ENCODE measurements at regions not wholly inside any gene's neighbourhood (a gene's known extent, or its start where the extent isn't known, plus 50 kb on each side); places are given as distances from the start of the nearest gene placed in this dataset.
A peak's percentile ranks its signal among the peaks of the same experiment; 100 is the strongest.

DNA sequence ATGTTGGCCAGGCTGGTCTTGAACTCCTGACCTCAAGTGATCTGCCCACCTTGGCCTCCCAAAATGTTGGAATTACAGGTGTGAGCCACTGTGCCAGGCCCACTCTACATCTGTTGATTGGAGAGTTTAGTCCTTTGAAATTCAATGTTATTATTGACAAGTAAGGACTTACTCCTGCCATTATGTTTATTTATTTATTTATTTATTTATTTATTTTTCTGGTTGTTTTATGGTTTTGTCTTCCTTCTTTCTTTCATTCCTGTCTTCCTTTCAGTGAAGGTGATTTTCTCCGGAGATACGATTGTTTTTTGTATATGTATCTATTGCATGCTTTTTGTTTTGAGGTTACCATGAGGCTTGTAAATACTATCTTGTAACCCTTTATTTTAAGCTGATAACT lies 602.6 kb downstream of the EPM2A start:
- TF ChIP-seq YY1 (IDR thresholded peaks at IDR 0.05; ENCODE audit: low read depth) (no peak), FOXM1 (IDR thresholded peaks at IDR 0.05; ENCODE audit: borderline replicate concordance, low read depth) (no peak), CREB1 (IDR thresholded peaks at IDR 0.05; ENCODE audit: low read depth) (no peak), NFIC (IDR thresholded peaks at IDR 0.05) (no peak), EGR1 (IDR thresholded peaks at IDR 0.05) (no peak), RAD21 (IDR thresholded peaks at IDR 0.05; ENCODE audit: low read depth) (no peak), TCF12 (IDR thresholded peaks at IDR 0.05; ENCODE audit: low read depth) (no peak), EP300 (IDR thresholded peaks at IDR 0.05; ENCODE audit: borderline replicate concordance) (no peak), TEAD4 (IDR thresholded peaks at IDR 0.05) (no peak), TAF1 (IDR thresholded peaks at IDR 0.05; ENCODE audit: low read depth) (no peak), ZBTB7A (IDR thresholded peaks at IDR 0.05; ENCODE audit: low read depth) (no peak), CEBPB (IDR thresholded peaks at IDR 0.05) (no peak)
- TF ChIP-seq, protein P1, sequence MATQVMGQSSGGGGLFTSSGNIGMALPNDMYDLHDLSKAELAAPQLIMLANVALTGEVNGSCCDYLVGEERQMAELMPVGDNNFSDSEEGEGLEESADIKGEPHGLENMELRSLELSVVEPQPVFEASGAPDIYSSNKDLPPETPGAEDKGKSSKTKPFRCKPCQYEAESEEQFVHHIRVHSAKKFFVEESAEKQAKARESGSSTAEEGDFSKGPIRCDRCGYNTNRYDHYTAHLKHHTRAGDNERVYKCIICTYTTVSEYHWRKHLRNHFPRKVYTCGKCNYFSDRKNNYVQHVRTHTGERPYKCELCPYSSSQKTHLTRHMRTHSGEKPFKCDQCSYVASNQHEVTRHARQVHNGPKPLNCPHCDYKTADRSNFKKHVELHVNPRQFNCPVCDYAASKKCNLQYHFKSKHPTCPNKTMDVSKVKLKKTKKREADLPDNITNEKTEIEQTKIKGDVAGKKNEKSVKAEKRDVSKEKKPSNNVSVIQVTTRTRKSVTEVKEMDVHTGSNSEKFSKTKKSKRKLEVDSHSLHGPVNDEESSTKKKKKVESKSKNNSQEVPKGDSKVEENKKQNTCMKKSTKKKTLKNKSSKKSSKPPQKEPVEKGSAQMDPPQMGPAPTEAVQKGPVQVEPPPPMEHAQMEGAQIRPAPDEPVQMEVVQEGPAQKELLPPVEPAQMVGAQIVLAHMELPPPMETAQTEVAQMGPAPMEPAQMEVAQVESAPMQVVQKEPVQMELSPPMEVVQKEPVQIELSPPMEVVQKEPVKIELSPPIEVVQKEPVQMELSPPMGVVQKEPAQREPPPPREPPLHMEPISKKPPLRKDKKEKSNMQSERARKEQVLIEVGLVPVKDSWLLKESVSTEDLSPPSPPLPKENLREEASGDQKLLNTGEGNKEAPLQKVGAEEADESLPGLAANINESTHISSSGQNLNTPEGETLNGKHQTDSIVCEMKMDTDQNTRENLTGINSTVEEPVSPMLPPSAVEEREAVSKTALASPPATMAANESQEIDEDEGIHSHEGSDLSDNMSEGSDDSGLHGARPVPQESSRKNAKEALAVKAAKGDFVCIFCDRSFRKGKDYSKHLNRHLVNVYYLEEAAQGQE (IDR thresholded peaks at IDR 0.05; ENCODE audit: low read depth), result no peak
- TF ChIP-seq, protein P2, sequence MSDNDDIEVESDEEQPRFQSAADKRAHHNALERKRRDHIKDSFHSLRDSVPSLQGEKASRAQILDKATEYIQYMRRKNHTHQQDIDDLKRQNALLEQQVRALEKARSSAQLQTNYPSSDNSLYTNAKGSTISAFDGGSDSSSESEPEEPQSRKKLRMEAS (IDR thresholded peaks at IDR 0.05), result no peak
- TF ChIP-seq, protein P3, sequence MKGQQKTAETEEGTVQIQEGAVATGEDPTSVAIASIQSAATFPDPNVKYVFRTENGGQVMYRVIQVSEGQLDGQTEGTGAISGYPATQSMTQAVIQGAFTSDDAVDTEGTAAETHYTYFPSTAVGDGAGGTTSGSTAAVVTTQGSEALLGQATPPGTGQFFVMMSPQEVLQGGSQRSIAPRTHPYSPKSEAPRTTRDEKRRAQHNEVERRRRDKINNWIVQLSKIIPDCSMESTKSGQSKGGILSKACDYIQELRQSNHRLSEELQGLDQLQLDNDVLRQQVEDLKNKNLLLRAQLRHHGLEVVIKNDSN (IDR thresholded peaks at IDR 0.05), result no peak

DNA sequence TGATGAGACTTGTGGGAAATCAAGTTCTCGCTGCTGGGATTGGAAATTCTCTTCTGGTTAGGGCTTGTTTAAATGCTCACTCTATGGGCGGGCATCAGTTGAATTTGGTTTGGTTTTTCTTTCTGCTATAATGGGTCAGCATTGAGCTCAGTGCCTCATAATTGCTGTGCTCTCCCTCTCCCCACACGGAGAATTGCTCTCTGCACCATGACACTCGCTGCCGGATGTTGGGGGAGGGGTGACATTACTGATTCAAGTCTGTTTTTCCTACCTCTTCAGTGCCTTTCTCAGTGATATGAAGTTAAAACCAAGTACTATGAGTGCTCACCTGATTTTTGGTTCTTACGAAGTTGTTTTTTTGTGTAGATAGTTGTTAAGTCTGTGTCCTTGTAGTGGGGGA lies 599.6 kb downstream of the EPM2A start:
- no peak for TF ChIP-seq RAD21 (IDR thresholded peaks at IDR 0.05; ENCODE audit: low read depth)
- TF ChIP-seq CEBPB (IDR thresholded peaks at IDR 0.05), result no peak
- TF ChIP-seq, protein P2 (IDR thresholded peaks at IDR 0.05), result no peak
- no peak for TF ChIP-seq TEAD4 (IDR thresholded peaks at IDR 0.05)
- TF ChIP-seq TAF1 (IDR thresholded peaks at IDR 0.05; ENCODE audit: low read depth), result no peak
- TF ChIP-seq NFIC (IDR thresholded peaks at IDR 0.05), result no peak
- TF ChIP-seq, protein P1 (IDR thresholded peaks at IDR 0.05; ENCODE audit: low read depth), result no peak
- TF ChIP-seq ZBTB7A (IDR thresholded peaks at IDR 0.05; ENCODE audit: low read depth), result no peak
- TF ChIP-seq, protein P3 (IDR thresholded peaks at IDR 0.05), result no peak
- no peak for TF ChIP-seq EGR1 (IDR thresholded peaks at IDR 0.05)
- TF ChIP-seq EP300 (IDR thresholded peaks at IDR 0.05; ENCODE audit: borderline replicate concordance), result no peak
- TF ChIP-seq YY1 (IDR thresholded peaks at IDR 0.05; ENCODE audit: low read depth), result no peak
- no peak for TF ChIP-seq CREB1 (IDR thresholded peaks at IDR 0.05; ENCODE audit: low read depth)
- no peak for TF ChIP-seq FOXM1 (IDR thresholded peaks at IDR 0.05; ENCODE audit: borderline replicate concordance, low read depth)
- TF ChIP-seq TCF12 (IDR thresholded peaks at IDR 0.05; ENCODE audit: low read depth), result no peak

DNA sequence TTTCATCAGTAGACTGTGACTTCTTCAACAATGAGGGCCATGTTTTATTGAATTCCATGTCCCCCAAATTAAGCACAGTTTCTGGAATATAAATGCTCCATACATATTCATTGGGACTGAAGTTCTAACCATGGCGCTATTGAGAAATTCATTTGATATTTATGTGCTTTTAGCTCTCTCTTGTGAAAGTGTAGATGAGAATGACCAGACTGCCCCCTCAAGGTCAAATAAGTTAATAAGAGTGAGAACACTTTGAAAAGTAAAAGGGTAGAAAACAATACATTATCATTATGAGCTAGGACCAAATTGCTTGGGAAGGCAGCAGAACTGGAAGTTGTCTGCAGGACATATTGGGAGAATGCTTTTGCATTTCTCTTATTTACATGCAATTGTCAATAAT lies 597.9 kb downstream of the EPM2A start:
- TF ChIP-seq CEBPB (IDR thresholded peaks at IDR 0.05), result no peak
- TF ChIP-seq, protein P1 (IDR thresholded peaks at IDR 0.05; ENCODE audit: low read depth), result no peak
- TF ChIP-seq RAD21 (IDR thresholded peaks at IDR 0.05; ENCODE audit: low read depth), result peak; percentile 53
- no peak for TF ChIP-seq FOXM1 (IDR thresholded peaks at IDR 0.05; ENCODE audit: borderline replicate concordance, low read depth)

DNA sequence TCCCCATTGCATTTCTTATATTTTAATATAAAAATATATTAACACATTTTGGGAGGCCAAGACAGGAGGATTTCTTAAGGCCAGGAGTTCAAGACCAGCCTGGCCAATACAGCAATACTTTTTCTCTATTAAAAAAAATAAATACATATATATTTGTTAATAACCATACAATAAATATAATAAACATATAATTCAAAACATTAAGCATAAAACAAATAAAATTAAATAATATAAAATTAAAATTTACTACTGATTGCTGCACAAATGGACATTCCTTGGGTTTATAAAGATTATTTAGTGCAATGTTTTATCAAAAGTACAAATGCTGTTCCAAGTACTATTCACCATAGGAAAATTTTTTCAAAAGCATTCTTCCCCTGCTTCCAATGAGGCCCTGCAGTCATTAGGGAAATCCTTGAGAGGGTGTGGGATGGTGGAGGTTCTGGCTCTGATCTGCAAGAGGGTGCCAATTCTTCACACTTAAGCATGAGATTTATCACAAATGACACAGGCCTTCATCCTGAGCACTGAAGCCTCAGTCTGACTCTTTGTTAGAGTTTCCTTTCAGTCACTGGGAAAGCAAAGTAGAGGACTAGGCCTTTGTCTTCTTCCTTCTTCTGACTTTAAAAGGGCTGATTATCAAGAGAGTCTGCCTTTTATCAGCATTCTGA lies 596.7 kb downstream of the EPM2A start:
- TF ChIP-seq, protein P1 (IDR thresholded peaks at IDR 0.05; ENCODE audit: low read depth), result no peak
- TF ChIP-seq TCF12 (IDR thresholded peaks at IDR 0.05; ENCODE audit: low read depth) (no peak), EGR1 (IDR thresholded peaks at IDR 0.05) (no peak), EP300 (IDR thresholded peaks at IDR 0.05; ENCODE audit: borderline replicate concordance) (no peak), RAD21 (IDR thresholded peaks at IDR 0.05; ENCODE audit: low read depth) (no peak), TEAD4 (IDR thresholded peaks at IDR 0.05) (no peak), FOXM1 (IDR thresholded peaks at IDR 0.05; ENCODE audit: borderline replicate concordance, low read depth) (no peak), CEBPB (IDR thresholded peaks at IDR 0.05) (no peak), NFIC (IDR thresholded peaks at IDR 0.05) (no peak), ZBTB7A (IDR thresholded peaks at IDR 0.05; ENCODE audit: low read depth) (no peak), CREB1 (IDR thresholded peaks at IDR 0.05; ENCODE audit: low read depth) (no peak), TAF1 (IDR thresholded peaks at IDR 0.05; ENCODE audit: low read depth) (no peak)
- TF ChIP-seq, protein P3 (IDR thresholded peaks at IDR 0.05), result no peak
- TF ChIP-seq, protein P2 (IDR thresholded peaks at IDR 0.05), result no peak
